PFSK-1 (cell line): ENCODE measurements at regions not wholly inside any gene's neighbourhood (a gene's known extent, or its start where the extent isn't known, plus 50 kb on each side); places are given as distances from the start of the nearest gene placed in this dataset.

Source experiments
- FOXP2 ChIP-seq: optimal IDR thresholded peaks from 2 replicates; pipeline ENCODE3; 2011; ENCODE audit warnings: borderline replicate concordance, control low read depth, inconsistent platforms; ENCODE audit not compliant: insufficient read depth; ENCODE audit errors: extremely low read length, extremely low read depth
- POLR2AphosphoS5 ChIP-seq: IDR thresholded peaks from 2 replicates; pipeline ENCODE4 v1.6.1; 2012; ENCODE audit warnings: low read depth, mild to moderate bottlenecking, control low read depth, low read length, moderate library complexity
- REST ChIP-seq, 2 experiments: IDR thresholded peaks; 2 replicates each; pipeline versions ENCODE4 v1.6.1 to v1.8.0; 2011 to 2012; ENCODE audit warnings: low read depth in 2 of 2, low read length in 2 of 2, control low read depth in 1 of 2, inconsistent platforms in 1 of 2, mild to moderate bottlenecking in 1 of 2, moderate library complexity in 1 of 2; ENCODE audit not compliant: insufficient read depth in 1 of 2
- SIN3A ChIP-seq: IDR thresholded peaks from 2 replicates; pipeline ENCODE4 v1.6.1; 2012; ENCODE audit warnings: mild to moderate bottlenecking, low read length, moderate library complexity, borderline replicate concordance; ENCODE audit not compliant: insufficient read depth
- TAF1 ChIP-seq: IDR thresholded peaks from 2 replicates; pipeline ENCODE4 v1.6.1; 2012; ENCODE audit warnings: low read length, control low read depth, borderline replicate concordance; ENCODE audit not compliant: insufficient read depth

GRCh38 chr4:180741703-180742102 lies 1501.5 kb upstream of the TENM3 start:
- no peak for TF ChIP-seq SIN3A
- no peak for TF ChIP-seq TAF1
- no peak for TF ChIP-seq POLR2AphosphoS5
- TF ChIP-seq FOXP2 = no peak
- no peak for TF ChIP-seq REST (IDR thresholded peaks at IDR 0.05; ENCODE audit: insufficient read depth in 1 of 2, low read depth in 2 of 2, low read length in 2 of 2)

- TF ChIP-seq POLR2AphosphoS5 (no peak), FOXP2 (no peak), TAF1 (no peak), REST (IDR thresholded peaks at IDR 0.05; ENCODE audit: insufficient read depth in 1 of 2, low read depth in 2 of 2, low read length in 2 of 2) (no peak), SIN3A (no peak)
These were observed 1498.2 kb upstream of the TENM3 start for GRCh38 chr4:180745019-180745418.

DNA sequence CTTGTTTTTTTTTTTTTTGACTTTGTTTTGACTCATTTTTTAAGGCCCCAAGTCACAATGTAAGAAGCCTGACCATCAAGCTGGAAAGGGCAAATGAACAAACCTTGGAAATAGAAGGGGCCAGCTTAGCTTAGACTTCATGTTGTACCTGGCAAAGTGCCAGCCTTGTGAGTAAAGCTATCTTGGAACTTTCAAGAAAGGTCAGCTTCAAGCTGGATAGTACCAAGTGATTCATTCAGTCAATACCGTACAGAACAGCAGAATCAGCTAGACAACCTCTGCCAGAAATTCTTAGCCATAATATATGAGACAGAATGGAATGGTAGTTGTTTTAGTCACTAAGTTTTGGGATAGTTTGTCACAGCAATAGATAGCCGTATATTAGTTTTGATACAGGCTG lies 1492.2 kb upstream of the TENM3 start:
- TF ChIP-seq REST (IDR thresholded peaks at IDR 0.05; ENCODE audit: insufficient read depth in 1 of 2, low read depth in 2 of 2, low read length in 2 of 2) (no peak), SIN3A (no peak), FOXP2 (no peak), TAF1 (no peak), POLR2AphosphoS5 (no peak)

DNA sequence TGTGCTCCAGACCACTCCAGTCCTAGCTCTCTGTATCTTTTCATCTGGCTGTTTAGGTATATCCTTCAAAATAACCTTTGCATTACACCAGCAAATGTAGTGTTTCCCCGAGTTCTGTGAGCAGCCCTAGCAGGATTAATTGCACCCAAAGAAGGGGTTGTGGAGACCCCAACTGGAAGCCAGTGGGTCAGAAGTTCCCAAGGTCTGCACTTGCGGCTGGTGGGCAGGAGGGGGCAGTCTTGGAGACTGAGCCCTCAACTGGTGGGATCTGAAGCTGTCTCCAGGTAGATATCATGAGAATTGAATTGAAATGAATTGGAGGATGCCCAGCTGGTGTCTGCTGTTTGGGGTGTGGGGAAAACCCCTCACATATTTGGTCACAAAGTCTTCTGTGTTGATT lies 1485.3 kb upstream of the TENM3 start:
- TF ChIP-seq POLR2AphosphoS5 (no peak), REST (IDR thresholded peaks at IDR 0.05; ENCODE audit: insufficient read depth in 1 of 2, low read depth in 2 of 2, low read length in 2 of 2) (no peak), FOXP2 (no peak), SIN3A (no peak), TAF1 (no peak)

DNA sequence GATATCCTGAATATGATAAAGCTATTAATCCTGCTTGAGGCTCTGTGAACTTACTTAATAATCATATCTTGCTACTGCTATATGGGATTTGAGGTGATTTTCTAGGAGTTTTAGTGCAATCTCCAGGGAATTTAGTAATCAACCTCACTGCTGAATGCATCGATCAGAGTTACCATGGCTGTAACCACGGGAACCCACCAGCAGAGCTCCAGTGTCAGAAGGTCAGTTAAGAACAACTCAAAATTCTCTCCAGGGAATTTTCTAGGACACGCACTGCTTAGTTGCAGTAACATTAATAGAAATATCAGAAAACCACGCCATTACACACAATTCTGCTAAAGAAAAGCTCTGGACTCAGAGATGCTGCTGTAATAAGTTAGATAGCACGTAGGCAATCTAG lies 1477.2 kb upstream of the TENM3 start:
- TF ChIP-seq REST (IDR thresholded peaks at IDR 0.05; ENCODE audit: insufficient read depth in 1 of 2, low read depth in 2 of 2, low read length in 2 of 2) (no peak), FOXP2 (no peak), POLR2AphosphoS5 (no peak), TAF1 (no peak), SIN3A (no peak)
